HG02642 (cell line): ENCODE measurements at regions not wholly inside any gene's neighbourhood (a gene's known extent, or its start where the extent isn't known, plus 50 kb on each side); places are given as distances from the start of the nearest gene placed in this dataset.
"Not testable (repeated sequence)": the region's sequence is repeated elsewhere in the genome, so short reads cannot be mapped to it uniquely, and the experiment has no call there.

Experiments
- ATAC-seq: cut with Tn5 transposase; IDR thresholded peaks from one replicate; pipeline ENCODE4 v1.9.1; 2021; ENCODE audit warnings: mild to moderate bottlenecking; ENCODE audit not compliant: unreplicated experiment, poor library complexity

GRCh38 chr14:83085725-83086124 is 1552.1 kb upstream of the SEL1L start:
- ATAC-seq: no peak

DNA sequence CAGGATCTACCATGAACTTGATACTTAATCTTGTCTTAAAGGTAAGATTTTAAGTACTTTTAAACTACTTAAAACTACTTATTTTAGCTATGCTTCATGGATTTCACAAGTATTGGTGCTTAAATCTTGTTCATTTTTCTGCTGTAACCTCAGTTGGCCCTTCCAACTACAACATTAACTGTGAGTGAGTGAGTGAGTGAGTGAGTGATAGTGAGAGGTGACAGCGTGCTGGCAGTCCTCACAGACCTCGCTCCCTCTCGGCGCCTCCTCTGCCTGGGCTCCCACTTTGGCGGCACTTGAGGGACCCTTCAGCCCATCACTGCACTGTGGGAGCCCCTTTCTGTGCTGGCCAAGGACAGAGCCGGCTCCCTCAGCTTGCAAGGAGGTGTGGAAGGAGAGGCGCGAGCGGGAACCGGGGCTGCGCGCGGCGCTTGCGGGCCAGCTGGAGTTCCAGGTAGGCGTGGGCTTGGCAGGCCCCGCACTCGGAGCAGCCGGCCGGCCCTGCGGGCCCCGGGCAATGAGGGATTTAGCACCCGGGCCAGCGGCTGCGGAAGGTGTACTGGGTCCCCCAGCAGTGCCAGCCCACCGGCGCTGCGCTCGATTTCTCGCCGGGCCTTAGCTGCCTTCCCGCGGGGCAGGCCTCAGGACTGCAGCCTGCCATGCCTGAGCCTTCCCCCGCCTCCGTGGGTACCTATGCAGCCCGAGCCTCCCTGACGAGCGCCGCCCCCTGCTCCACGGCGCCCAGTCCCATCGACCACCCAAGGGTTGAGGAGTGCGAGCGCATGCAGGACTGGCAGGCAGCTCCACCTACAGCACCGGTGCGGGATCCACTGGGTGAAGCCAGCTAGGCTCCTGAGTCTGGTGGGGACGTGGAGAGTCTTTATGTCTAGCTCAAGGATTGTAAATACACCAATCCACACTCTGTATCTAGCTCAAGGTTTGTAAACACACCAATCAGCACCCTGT is 1558.6 kb upstream of the SEL1L start:
- ATAC-seq: not testable (repeated sequence)

DNA sequence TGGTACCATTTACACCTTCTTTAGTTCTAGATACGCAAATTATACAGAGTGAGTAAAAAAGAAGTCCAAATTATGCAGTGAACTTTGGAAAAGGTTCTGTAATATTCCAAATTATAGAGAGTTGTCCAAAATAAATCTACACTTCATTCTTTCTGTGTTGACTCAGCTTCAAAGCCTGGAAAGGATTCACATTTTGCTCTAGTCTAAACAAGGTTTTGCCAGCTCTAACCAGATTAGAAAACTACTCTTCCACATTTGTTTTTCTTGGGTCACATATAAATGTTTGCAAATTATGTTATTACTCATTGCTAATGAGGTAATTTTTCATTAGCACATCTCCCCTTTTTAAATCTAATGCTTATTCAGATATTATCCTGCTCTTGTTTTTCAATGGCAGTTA is 1562.4 kb upstream of the SEL1L start:
- no peak for ATAC-seq

GRCh38 chr14:83101846-83102245 is 1568.2 kb upstream of the SEL1L start:
- no peak for ATAC-seq

- no peak for ATAC-seq
Observed at GRCh38 chr14:83118029-83118428, 1584.4 kb upstream of the SEL1L start.

- ATAC-seq: no peak
Observed at GRCh38 chr14:83120187-83120586, 1586.5 kb upstream of the SEL1L start.

- ATAC-seq: no peak
Observed at GRCh38 chr14:83126076-83126475, 1592.4 kb upstream of the SEL1L start.

DNA sequence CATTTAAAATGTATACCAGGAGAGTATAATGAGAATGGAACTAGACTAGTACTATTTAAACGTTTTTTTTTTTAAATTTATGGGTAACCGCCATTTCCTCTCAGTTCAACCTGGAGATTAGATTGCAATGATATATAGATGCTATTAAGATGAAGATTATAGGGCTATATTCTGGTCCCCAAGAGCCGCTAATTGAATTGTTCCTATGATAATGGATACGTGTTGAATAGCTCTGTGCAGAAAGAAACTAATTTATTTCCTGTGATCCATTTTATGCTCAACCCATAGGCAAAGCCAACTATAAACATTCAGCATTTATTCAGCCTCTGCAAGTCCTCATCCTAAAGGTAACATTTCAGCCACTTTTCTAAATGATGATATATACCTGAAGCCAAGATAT is 1595.1 kb upstream of the SEL1L start:
- no peak for ATAC-seq

- no peak for ATAC-seq
Observed at GRCh38 chr14:83129496-83129895, 1595.8 kb upstream of the SEL1L start.

DNA sequence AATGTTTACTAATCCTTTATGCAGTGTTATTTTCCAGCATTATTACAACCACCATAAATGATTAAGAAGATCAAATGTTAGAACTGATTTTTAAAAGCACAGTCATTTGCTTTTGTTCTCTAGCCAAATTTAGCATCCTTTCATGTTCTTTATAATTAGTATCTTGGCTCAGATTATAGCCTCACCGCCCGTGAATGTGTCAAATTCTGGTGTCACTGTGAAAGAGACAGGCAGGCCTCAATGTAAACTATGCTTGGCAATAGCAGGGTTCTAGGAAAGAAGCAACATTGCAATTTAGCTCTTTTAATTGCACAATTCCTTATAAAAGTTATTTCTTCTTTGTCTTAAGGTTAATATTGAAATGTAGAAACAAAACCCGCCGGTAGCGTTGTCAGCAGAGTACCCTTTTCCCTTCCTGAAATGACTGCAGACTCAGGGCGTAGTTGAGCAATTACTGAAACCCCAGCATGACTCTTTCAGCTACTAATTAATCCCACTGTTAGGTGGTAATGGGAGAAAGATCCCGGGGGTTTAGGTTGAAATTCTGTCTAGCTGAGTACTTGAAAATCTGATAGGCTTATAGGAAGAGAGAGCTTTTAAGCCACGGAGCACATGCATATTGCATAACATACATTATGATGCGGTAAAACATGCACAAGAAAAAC is 1600.5 kb upstream of the SEL1L start:
- ATAC-seq: no peak

DNA sequence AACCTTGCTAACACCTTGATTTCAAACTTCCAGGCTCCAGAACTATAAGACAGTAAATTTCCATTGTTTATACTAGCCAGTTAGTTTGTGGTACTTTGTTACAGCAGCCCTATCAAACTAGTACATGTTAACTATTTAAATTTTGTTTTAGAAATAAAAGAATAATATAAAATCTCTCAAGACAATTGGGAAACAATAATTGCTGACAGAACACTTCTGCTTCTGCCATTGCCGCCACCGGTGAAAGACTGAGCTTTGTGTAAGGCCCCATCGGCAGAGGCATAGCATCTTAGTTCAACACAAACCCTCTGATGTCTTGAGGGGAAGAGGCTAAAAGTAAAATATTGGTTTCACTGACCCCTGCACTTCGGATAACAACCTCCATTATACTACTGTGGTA is 1607.1 kb upstream of the SEL1L start:
- no peak for ATAC-seq

DNA sequence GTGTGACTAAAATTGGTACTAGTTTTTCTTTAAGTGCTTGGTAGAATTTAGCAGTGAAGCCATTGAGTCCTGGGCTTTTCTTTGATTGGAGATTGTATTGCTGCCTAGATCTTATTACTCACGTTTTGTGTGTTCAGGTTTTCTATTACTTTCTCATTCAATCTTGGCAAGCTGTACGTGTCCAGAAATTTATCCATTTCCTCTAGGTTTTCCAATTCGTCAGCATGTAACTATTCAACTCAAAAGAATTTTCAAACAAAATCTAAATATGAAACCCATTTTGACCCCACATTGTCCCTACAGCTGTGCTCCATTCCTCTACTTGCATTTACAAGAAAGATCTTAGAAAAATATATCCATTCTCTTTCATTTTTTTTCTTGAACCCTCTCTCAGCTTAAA is 1613.4 kb upstream of the SEL1L start:
- ATAC-seq: no peak

- no peak for ATAC-seq
Observed at GRCh38 chr14:83151571-83151970, 1617.9 kb upstream of the SEL1L start.

GRCh38 chr14:83153081-83153480 is 1619.4 kb upstream of the SEL1L start:
- ATAC-seq: no peak

- no peak for ATAC-seq
Observed at GRCh38 chr14:83162361-83162929, 1628.8 kb upstream of the SEL1L start.

GRCh38 chr14:83163016-83163415 is 1629.4 kb upstream of the SEL1L start:
- no peak for ATAC-seq

DNA sequence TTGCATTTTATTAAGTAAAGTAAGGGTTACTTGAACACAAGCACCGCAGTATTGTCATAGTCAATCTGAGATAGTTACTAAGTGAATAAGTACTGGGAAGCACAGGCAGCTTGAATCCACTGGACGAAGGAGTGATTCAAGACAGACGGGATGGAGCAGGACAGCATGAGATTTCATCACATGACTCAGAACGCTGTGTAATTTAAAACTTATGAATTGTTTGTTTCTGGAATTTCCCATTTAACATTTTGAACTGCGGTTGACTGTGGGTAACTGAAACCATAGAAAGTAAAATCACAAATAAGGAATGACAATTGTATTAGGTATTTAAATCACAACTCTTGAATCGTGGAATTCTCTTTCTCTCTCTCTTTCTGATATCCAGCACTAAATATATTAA is 1630.4 kb upstream of the SEL1L start:
- ATAC-seq: no peak

- ATAC-seq: no peak
Observed at GRCh38 chr14:83164591-83164990, 1630.9 kb upstream of the SEL1L start.

- ATAC-seq: no peak
Observed at GRCh38 chr14:83170165-83170564, 1636.5 kb upstream of the SEL1L start.

- no peak for ATAC-seq
Observed at GRCh38 chr14:83171761-83172160, 1638.1 kb upstream of the SEL1L start.

DNA sequence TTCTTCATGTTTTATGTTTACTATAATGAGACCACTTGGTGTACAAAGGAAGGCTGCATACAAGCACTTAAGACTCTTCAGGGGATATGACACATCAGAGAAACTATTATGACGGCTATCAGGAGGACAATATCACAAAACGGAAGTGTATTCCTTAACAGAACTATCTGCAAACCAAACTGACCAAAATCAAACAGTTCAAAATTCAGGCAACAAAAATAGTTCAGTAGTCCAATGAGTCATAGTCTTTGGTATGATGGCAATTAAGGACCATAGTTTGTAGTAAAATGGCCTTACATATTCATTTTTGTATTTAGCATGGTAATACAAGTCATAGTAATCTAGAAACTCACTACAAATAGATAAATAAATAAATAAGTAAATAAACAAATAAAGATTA is 1638.7 kb upstream of the SEL1L start:
- no peak for ATAC-seq
